Rectal smooth muscle tissue (tissue), 1 donor: ENCODE measurements at regions not wholly inside any gene's neighbourhood (a gene's known extent, or its start where the extent isn't known, plus 50 kb on each side); places are given as distances from the start of the nearest gene placed in this dataset.
"Not testable (repeated sequence)": the region's sequence is repeated elsewhere in the genome, so short reads cannot be mapped to it uniquely, and the experiment has no call there.

Experiments used
- H3K27ac ChIP-seq: one replicate; pipeline ENCODE4 v1.7.0; 2013; ENCODE audit warnings: low read depth, low read length, inconsistent platforms
- H3K27me3 ChIP-seq: one replicate; pipeline ENCODE4 v1.7.0; 2013; ENCODE audit warnings: low read length; ENCODE audit not compliant: control insufficient read depth, insufficient read depth
- H3K36me3 ChIP-seq: one replicate; pipeline ENCODE4 v1.7.0; 2013; ENCODE audit warnings: low read length; ENCODE audit not compliant: control insufficient read depth, insufficient read depth
- H3K4me1 ChIP-seq: one replicate; pipeline ENCODE4 v1.7.0; 2013; ENCODE audit warnings: low read length; ENCODE audit not compliant: control insufficient read depth, insufficient read depth
- H3K4me3 ChIP-seq: one replicate; pipeline ENCODE4 v1.7.0; 2013; ENCODE audit warnings: low read length
- H3K9ac ChIP-seq: one replicate; pipeline ENCODE4 v1.7.0; 2013; ENCODE audit warnings: low read length

DNA sequence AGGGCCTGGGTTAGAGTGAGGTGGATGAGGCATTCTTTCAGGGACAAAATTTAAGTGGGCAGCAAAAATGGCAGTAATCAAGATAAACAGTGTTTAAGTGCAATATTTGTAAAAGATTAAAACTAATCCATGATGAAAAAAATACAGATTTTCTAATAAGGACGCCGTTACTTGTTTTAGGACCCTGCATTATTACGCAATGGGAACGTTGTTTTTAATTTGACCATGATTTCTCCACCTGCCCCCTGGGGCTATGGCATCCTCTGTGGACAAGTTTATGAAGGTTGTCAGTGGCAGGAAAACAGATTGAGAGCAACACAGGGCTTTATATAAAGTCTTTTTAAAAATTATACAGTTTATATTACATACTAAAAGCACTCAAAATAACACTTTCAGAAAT, 380.6 kb upstream of the PHF14 start:
- Histone ChIP-seq H3K27ac (no peak overlapping the region), H3K4me1 (no peaks in the 10 kb centered on the region), H3K36me3 (no peaks in the 10 kb centered on the region), H3K27me3 (no peaks in the 10 kb centered on the region), H3K4me3 (no peak overlapping the region), H3K9ac (no peak overlapping the region)

- Histone ChIP-seq H3K4me3 (no peak overlapping the region), H3K4me1 (no peaks in the 10 kb centered on the region), H3K36me3 (no peaks in the 10 kb centered on the region), H3K27ac (no peak overlapping the region), H3K9ac (no peak overlapping the region), H3K27me3 (no peaks in the 10 kb centered on the region)
Observed at GRCh38 chr7:10596827-10597226, 376.8 kb upstream of the PHF14 start.

- Histone ChIP-seq H3K9ac (no peak overlapping the region), H3K27ac (no peak overlapping the region), H3K36me3 (no peaks in the 10 kb centered on the region), H3K4me3 (no peak overlapping the region), H3K4me1 (no peaks in the 10 kb centered on the region), H3K27me3 (no peaks in the 10 kb centered on the region)
Observed at GRCh38 chr7:10604128-10604527, 369.5 kb upstream of the PHF14 start.

- no peak overlapping the region for H3K4me3 ChIP-seq
- no peak overlapping the region for H3K9ac ChIP-seq
- no peaks in the 10 kb centered on the region for H3K36me3 ChIP-seq
Observed at GRCh38 chr7:10612950-10613349, 360.7 kb upstream of the PHF14 start.

GRCh38 chr7:10618953-10619352, 354.7 kb upstream of the PHF14 start:
- H3K4me3 ChIP-seq: no peak overlapping the region
- no peaks in the 10 kb centered on the region for H3K36me3 ChIP-seq
- H3K9ac ChIP-seq: no peak overlapping the region
- H3K27ac ChIP-seq: no peak overlapping the region
- H3K4me1 ChIP-seq: no peaks in the 10 kb centered on the region
- no peaks in the 10 kb centered on the region for H3K27me3 ChIP-seq

More at GRCh38 chr7:10612950-10613349, 360.7 kb upstream of the PHF14 start:
- no peaks in the 10 kb centered on the region for H3K27me3 ChIP-seq
- H3K4me1 ChIP-seq: no peaks in the 10 kb centered on the region
- no peak overlapping the region for H3K27ac ChIP-seq

- Histone ChIP-seq H3K27ac (no peak overlapping the region), H3K36me3 (no peaks in the 10 kb centered on the region), H3K27me3 (no peaks in the 10 kb centered on the region), H3K4me1 (no peaks in the 10 kb centered on the region), H3K9ac (no peak overlapping the region), H3K4me3 (no peak overlapping the region)
Observed at GRCh38 chr7:10632712-10633111, 341.0 kb upstream of the PHF14 start.

DNA sequence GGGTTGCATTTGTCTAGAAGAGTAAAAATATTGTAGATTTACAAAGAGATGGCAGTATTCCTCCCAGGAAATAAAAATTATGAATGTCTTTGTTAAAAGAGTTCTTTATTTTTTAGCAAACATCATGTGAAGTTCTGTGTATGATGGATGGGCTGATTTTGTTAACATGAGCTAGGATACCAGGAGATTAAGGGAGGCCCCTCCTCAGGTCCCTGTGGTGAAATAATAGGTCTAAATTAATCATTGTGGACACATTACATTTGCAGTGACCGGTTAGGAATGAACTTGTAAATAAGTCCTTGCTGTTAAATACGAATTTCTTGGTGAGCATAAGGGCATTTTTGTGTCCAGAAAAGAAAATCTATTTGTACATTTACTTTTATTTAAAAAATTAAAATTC, 339.4 kb upstream of the PHF14 start:
- Histone ChIP-seq H3K36me3 (no peaks in the 10 kb centered on the region), H3K27ac (no peak overlapping the region), H3K9ac (no peak overlapping the region), H3K27me3 (no peaks in the 10 kb centered on the region), H3K4me3 (no peak overlapping the region), H3K4me1 (no peaks in the 10 kb centered on the region)

DNA sequence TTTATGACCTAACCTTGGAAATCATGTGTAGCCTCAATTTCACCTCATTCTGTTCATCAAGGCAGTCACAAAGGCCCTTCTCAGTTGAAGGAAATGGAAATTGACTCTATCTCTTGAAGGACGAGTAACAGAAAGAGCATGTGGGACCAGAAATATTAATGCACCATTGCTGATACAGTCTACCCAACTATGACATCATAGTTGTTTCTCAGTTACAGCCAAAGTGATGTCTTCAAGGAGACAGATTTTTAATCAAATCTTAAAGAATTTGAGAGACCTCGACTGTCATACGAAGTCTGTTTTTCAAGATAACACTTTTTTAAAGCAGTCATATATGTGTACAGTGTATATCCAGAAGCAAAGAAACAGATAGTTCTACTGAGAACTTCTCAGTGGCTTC, 335.7 kb upstream of the PHF14 start:
- Histone ChIP-seq H3K4me1 (no peaks in the 10 kb centered on the region), H3K4me3 (no peak overlapping the region), H3K36me3 (no peaks in the 10 kb centered on the region), H3K9ac (no peak overlapping the region), H3K27me3 (no peaks in the 10 kb centered on the region), H3K27ac (no peak overlapping the region)

DNA sequence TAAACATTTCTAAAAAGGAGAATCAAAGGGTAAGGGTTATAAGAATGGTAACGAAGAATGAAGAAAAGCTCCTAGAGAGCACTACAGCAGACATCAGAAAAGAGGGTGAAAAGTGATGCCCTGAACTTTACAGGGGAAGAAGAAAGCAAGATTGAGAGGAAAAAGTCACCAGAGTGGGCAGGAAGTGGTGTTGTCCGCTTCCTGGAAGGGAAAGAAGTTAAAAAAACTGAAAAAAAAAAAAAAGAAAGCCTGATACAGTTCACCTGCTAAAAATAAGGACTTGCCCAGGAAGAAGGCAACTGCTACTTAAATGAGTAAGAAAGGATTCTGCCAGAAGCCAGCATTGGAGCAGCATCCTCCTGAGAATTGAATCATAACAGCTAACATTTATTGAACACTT, 330.1 kb upstream of the PHF14 start:
- no peaks in the 10 kb centered on the region for H3K4me1 ChIP-seq
- no peak overlapping the region for H3K9ac ChIP-seq
- H3K27ac ChIP-seq: no peak overlapping the region
- no peaks in the 10 kb centered on the region for H3K27me3 ChIP-seq
- no peak overlapping the region for H3K4me3 ChIP-seq
- H3K36me3 ChIP-seq: no peaks in the 10 kb centered on the region

GRCh38 chr7:10644849-10645248, 328.8 kb upstream of the PHF14 start:
- Histone ChIP-seq H3K9ac (no peak overlapping the region), H3K4me1 (no peaks in the 10 kb centered on the region), H3K27ac (no peak overlapping the region), H3K36me3 (no peaks in the 10 kb centered on the region), H3K27me3 (no peaks in the 10 kb centered on the region), H3K4me3 (no peak overlapping the region)

- Histone ChIP-seq H3K27me3 (no peaks in the 10 kb centered on the region), H3K36me3 (no peaks in the 10 kb centered on the region), H3K4me1 (no peaks in the 10 kb centered on the region), H3K9ac (no peak overlapping the region), H3K4me3 (no peak overlapping the region), H3K27ac (no peak overlapping the region)
Observed at GRCh38 chr7:10646194-10646593, 327.5 kb upstream of the PHF14 start.

- Histone ChIP-seq H3K9ac (no peak overlapping the region), H3K4me3 (no peak overlapping the region), H3K36me3 (no peaks in the 10 kb centered on the region), H3K27me3 (no peaks in the 10 kb centered on the region), H3K4me1 (no peaks in the 10 kb centered on the region), H3K27ac (no peak overlapping the region)
Observed at GRCh38 chr7:10648289-10648688, 325.4 kb upstream of the PHF14 start.

DNA sequence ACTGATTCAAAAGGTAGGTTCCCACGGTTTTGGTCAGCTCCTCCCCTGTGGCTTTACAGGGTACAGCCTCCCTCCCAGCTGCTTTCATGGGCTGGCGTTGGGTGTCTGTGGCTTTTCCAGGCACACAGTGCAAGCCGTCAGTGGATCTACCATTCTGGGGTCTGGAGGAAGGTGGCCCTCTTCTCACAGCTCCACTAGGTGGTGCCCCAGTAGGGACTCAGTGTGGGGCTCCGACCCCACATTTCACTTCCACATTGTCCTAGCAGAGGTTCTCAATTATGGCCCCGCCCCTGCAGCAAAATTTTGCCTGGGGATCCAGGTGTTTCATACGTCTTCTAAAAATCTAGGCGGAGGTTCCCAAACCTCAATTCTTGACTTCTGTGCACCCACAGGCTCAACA, 324.6 kb upstream of the PHF14 start:
- H3K36me3 ChIP-seq, H3K4me3 ChIP-seq, H3K4me1 ChIP-seq, H3K27ac ChIP-seq, H3K9ac ChIP-seq, H3K27me3 ChIP-seq: not testable (repeated sequence)

- Histone ChIP-seq H3K27ac (no peak overlapping the region), H3K4me1 (no peaks in the 10 kb centered on the region), H3K27me3 (no peaks in the 10 kb centered on the region), H3K9ac (no peak overlapping the region), H3K4me3 (no peak overlapping the region), H3K36me3 (no peaks in the 10 kb centered on the region)
Observed at GRCh38 chr7:10655031-10655430, 318.6 kb upstream of the PHF14 start.
